Common myeloid progenitor, CD34-positive (primary cell): ENCODE measurements at regions not wholly inside any gene's neighbourhood (a gene's known extent, or its start where the extent isn't known, plus 50 kb on each side); places are given as distances from the start of the nearest gene placed in this dataset.

ENCODE experiments used
- CTCF ChIA-PET: fragments of 350-600 bp; sonication (Branson Sonifier 250); formaldehyde crosslinking; loops from one replicate; lab custom pipeline; 2021; ENCODE audit warnings: antibody characterized with exemption; lab: Charles Lee
- POLR2A ChIA-PET: fragments of 350-600 bp; sonication (Branson Sonifier 250); formaldehyde crosslinking; loops from one replicate; lab custom pipeline; 2021; ENCODE audit warnings: antibody characterized with exemption; lab: Charles Lee
- DNase-seq, 3 donors: peaks; one replicate each; pipeline versions ENCODE4 v3.0.0 to v3.0.0-alpha.2; 2013
- H3K27ac ChIP-seq, 2 experiments: 1 replicate in 1 of 2; 2 replicates in 1 of 2; pipeline ENCODE4 v1.7.0; 2013; ENCODE audit warnings: inconsistent platforms in 2 of 2, low read length in 2 of 2, mild to moderate bottlenecking in 2 of 2, low read depth in 1 of 2, moderate library complexity in 1 of 2; ENCODE audit not compliant: severe bottlenecking in 2 of 2, insufficient read depth in 1 of 2, poor library complexity in 1 of 2
- H3K27me3 ChIP-seq, 5 experiments: replicated peaks in 2 of 5; 1 replicate in 3 of 5; 2 replicates in 2 of 5; pipeline versions ENCODE4 v1.6.1 to v1.7.0; 2013; ENCODE audit warnings: low read length in 4 of 5, mild to moderate bottlenecking in 2 of 5, moderate library complexity in 2 of 5, inconsistent platforms in 1 of 5; ENCODE audit not compliant: insufficient read depth in 5 of 5, control insufficient read depth in 4 of 5
- H3K36me3 ChIP-seq, 4 experiments: 1 replicate in 2 of 4; 2 replicates in 2 of 4; pipeline versions ENCODE4 v1.6.1 to v1.7.0; 2013; ENCODE audit warnings: low read length in 3 of 4, control low read depth in 1 of 4, mild to moderate bottlenecking in 1 of 4; ENCODE audit not compliant: control insufficient read depth in 4 of 4, insufficient read depth in 4 of 4
- H3K4me1 ChIP-seq, 4 experiments: 1 replicate in 3 of 4; 2 replicates in 1 of 4; pipeline versions ENCODE4 v1.6.1 to v1.7.1; 2013; ENCODE audit warnings: low read length in 3 of 4, mild to moderate bottlenecking in 3 of 4, control low read depth in 1 of 4, inconsistent platforms in 1 of 4, moderate library complexity in 1 of 4; ENCODE audit not compliant: control insufficient read depth in 4 of 4, insufficient read depth in 4 of 4; ENCODE audit errors: control extremely low read depth in 1 of 4
- H3K4me3 ChIP-seq, 7 experiments: 1 replicate in 4 of 7; 2 replicates in 3 of 7; pipeline versions ENCODE4 v1.5.1 to v1.7.0; 2013; ENCODE audit warnings: mild to moderate bottlenecking in 7 of 7, low read length in 6 of 7, moderate library complexity in 6 of 7, inconsistent platforms in 2 of 7, low read depth in 2 of 7, control low read depth in 1 of 7; ENCODE audit not compliant: insufficient read depth in 4 of 7, control insufficient read depth in 1 of 7; ENCODE audit errors: extremely low read depth in 1 of 7
- H3K9me3 ChIP-seq, 5 experiments: 1 replicate in 4 of 5; 2 replicates in 1 of 5; pipeline versions ENCODE4 v1.6.1 to v1.7.1; 2013; ENCODE audit warnings: low read length in 4 of 5, mild to moderate bottlenecking in 2 of 5, inconsistent platforms in 1 of 5, low read depth in 1 of 5, moderate library complexity in 1 of 5; ENCODE audit not compliant: control insufficient read depth in 4 of 5, insufficient read depth in 2 of 5; ENCODE audit errors: control extremely low read depth in 1 of 5
- WGBS: methylation state at CpG from one replicate; pipeline ENCODE4 v1.1.5; 2013; ENCODE audit not compliant: insufficient coverage; 5-methylcytosine and 5-hydroxymethylcytosine counted together

DNA sequence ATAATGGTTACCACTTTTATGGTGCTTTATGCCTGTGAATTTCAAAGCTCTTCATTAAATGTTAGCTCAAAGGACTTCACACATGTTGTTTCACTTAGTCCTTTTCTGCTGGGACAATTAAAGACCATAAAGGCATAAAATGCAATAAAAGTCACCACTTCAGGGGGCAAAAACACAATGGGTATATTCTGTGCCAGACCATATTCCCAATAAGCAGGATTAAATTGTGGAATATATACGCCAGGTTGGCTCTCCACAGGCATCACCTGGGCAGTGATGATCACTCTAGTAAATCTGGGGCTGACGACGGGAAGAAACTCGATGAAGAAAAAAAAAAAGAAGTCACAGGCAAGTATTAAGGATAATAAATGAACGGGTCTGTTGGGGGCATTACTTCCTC, 370.2 kb upstream of the CNTN4 start:
- CTCF ChIA-PET = no interaction called here
- 80% methylated on average over 2 of the region's 5 CpGs for WGBS
- no peak for DNase-seq

DNA sequence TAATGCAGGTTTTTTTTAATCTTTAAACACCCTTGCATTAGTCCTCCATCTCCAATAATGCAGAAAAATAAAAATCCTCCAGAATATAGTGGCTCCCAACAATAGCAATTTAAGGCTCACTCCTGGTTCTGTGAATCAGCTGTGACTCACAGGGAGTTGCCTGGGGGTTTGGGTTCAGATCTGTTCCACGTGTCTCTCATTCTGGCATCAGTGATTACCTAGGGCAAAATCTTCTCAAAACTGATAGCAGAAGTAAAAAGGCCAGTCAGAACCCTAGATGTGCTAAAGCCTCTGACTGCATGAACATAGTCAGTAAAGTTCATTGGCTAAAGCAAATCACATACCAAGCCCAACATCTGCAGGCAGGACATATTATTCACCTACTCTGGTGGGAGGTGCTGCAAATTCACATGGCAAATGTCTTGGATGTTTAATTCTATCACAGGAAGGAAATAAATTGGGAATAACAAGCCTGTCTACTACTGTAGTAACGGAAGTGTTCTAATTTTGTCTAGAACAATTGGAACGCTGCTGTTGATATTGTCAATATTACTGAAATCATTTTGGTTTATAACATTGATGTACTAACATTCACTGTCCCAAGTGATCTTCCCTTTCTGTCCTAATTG, 364.1 kb upstream of the CNTN4 start:
- H3K4me3 ChIP-seq = no peak overlapping the region
- CTCF ChIA-PET = no interaction called here
- 89% methylated on average over 1 of the region's 3 CpGs for WGBS

More for the DNA sequence above, 370.2 kb upstream of the CNTN4 start:
- H3K36me3 ChIP-seq = no peaks in the 10 kb centered on the region
- H3K9me3 ChIP-seq = no peaks in the 10 kb centered on the region
- no peak overlapping the region for H3K4me3 ChIP-seq
- no peak overlapping the region for H3K27ac ChIP-seq
- H3K27me3 ChIP-seq = no peaks in the 10 kb centered on the region
- H3K4me1 ChIP-seq = no peaks in the 10 kb centered on the region
- POLR2A ChIA-PET = no interaction called here

GRCh38 chr3:1752205-1752604, 346.5 kb upstream of the CNTN4 start:
- H3K27ac ChIP-seq = no peak overlapping the region
- ChIA-PET POLR2A (no interaction called here), CTCF (no interaction called here)
- H3K9me3 ChIP-seq = peaks cover 0 to 7% (median 0%) of the 10 kb centered on the region in 5 experiments
- WGBS = 86% methylated on average over 3 of the region's 6 CpGs
- H3K36me3 ChIP-seq = no peaks in the 10 kb centered on the region
- no peaks in the 10 kb centered on the region for H3K4me1 ChIP-seq
- no peaks in the 10 kb centered on the region for H3K27me3 ChIP-seq
- DNase-seq = no peak
- no peak overlapping the region for H3K4me3 ChIP-seq

More for the DNA sequence above, 364.1 kb upstream of the CNTN4 start:
- H3K36me3 ChIP-seq = no peaks in the 10 kb centered on the region
- H3K9me3 ChIP-seq = no peaks in the 10 kb centered on the region
- no peaks in the 10 kb centered on the region for H3K4me1 ChIP-seq
- no peak for DNase-seq
- H3K27me3 ChIP-seq = no peaks in the 10 kb centered on the region
- no peak overlapping the region for H3K27ac ChIP-seq
- POLR2A ChIA-PET = no interaction called here

DNA sequence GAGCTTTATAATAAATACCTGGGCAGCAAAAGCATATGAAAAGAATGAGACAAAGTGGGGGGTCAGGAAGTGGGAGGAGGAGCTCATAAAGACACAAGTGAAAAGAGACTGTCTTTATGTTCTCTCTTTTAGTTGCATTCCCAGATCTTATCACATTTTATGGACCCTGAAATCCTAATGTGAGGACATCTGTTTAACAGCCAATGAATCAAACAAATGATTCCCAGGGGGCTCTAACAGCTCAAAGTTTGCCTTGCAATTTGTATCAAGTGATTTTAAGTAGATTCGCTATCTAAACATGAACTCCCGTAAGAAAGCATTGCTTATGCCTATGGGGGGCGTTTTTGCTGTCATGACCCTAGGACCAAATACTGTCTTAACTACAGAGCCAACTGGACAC, 332.3 kb upstream of the CNTN4 start:
- Histone ChIP-seq H3K4me1 (no peaks in the 10 kb centered on the region), H3K9me3 (no peaks in the 10 kb centered on the region), H3K4me3 (no peak overlapping the region), H3K36me3 (no peaks in the 10 kb centered on the region), H3K27me3 (no peaks in the 10 kb centered on the region), H3K27ac (no peak overlapping the region)
- ChIA-PET CTCF (no interaction called here), POLR2A (no interaction called here)
- WGBS = 90% methylated on average over 2 of the region's 3 CpGs
- no peak for DNase-seq

GRCh38 chr3:1773679-1774078, 325.0 kb upstream of the CNTN4 start:
- CTCF ChIA-PET = no interaction called here
- Histone ChIP-seq H3K9me3 (peaks cover 0 to 2% (median 0%) of the 10 kb centered on the region in 5 experiments), H3K27me3 (no peaks in the 10 kb centered on the region), H3K36me3 (no peaks in the 10 kb centered on the region), H3K4me1 (no peaks in the 10 kb centered on the region), H3K4me3 (no peak overlapping the region), H3K27ac (no peak overlapping the region)
- POLR2A ChIA-PET = no interaction called here
- DNase-seq = no peak
- WGBS = no CpG with 5 or more reads among the region's 1 CpG

DNA sequence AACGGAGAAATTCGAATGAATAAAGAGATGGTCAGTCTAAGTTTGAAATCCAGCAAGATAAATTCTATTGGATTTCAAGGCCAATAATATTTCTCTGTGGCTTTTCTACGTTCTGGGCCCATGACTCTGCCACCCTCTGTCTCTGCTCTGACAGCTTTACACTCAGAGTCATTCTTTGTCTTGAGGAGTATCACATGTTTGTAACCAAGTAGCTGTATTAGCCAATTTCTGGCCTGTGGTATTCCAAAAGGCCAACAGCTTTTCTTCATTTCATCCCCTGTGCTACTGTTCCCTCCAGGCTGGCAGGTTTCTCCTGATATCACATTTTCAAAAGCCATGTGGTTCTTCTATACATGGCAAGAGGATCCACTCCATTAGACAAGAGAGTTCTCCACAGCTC, 324.1 kb upstream of the CNTN4 start:
- 93% methylated on average over 3 of the region's 3 CpGs for whole genome bisulfite sequencing
- H3K36me3 ChIP-seq = no peaks in the 10 kb centered on the region
- H3K4me1 ChIP-seq = no peaks in the 10 kb centered on the region
- H3K27ac ChIP-seq = no peak overlapping the region
- H3K9me3 ChIP-seq = peaks cover 0 to 2% (median 0%) of the 10 kb centered on the region in 5 experiments
- no peak overlapping the region for H3K4me3 ChIP-seq
- H3K27me3 ChIP-seq = no peaks in the 10 kb centered on the region
- ChIA-PET POLR2A (no interaction called here), CTCF (no interaction called here)
- DNase-seq = no peak

DNA sequence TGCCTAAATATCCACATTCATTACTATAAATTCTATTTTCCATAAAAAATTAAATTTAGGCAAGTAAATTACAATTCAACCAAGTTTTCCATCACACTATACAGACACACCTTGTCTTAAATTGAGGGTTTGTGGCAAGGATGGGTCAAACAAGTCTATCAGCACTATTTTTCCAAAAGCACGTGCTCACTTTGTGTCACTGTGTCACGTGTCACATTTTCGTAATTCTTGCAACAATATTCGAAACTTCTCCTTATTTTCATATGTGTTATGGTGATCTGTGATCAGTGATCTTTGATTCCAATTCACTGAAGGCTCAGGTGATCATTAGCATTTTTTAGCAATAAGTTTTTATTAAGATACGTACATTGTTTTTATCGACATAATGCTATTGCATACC, 323.3 kb upstream of the CNTN4 start:
- Histone ChIP-seq H3K9me3 (peaks cover 0 to 2% (median 0%) of the 10 kb centered on the region in 5 experiments), H3K27me3 (no peaks in the 10 kb centered on the region), H3K27ac (no peak overlapping the region), H3K4me1 (no peaks in the 10 kb centered on the region), H3K36me3 (no peaks in the 10 kb centered on the region), H3K4me3 (no peak overlapping the region)
- no peak for DNase-seq
- POLR2A ChIA-PET = no interaction called here
- no CpG with 5 or more reads among the region's 6 CpGs for WGBS
- CTCF ChIA-PET = no interaction called here
